Left hindlimb (tissue), 1 donor: ENCODE measurements at regions not wholly inside any gene's neighbourhood (a gene's known extent, or its start where the extent isn't known, plus 50 kb on each side); places are given as distances from the start of the nearest gene placed in this dataset.
A peak's percentile ranks its signal among the peaks of the same experiment; 100 is the strongest.

Experiments
- DNase-seq: peaks from one replicate; pipeline ENCODE4 v3.0.0-alpha.2; 2018

GRCh38 chr2:3059141-3059925 lies 318.3 kb downstream of the EIPR1 start:
- no peak for DNase-seq

- no peak for DNase-seq
Measured at GRCh38 chr2:3054066-3054465, 323.6 kb downstream of the EIPR1 start.

- no peak for DNase-seq
Measured at GRCh38 chr2:3051266-3051665, 326.4 kb downstream of the EIPR1 start.

- no peak for DNase-seq
Measured at GRCh38 chr2:3046170-3046865, 331.3 kb downstream of the EIPR1 start.

- no peak for DNase-seq
Measured at GRCh38 chr2:3045318-3045921, 332.2 kb downstream of the EIPR1 start.

DNA sequence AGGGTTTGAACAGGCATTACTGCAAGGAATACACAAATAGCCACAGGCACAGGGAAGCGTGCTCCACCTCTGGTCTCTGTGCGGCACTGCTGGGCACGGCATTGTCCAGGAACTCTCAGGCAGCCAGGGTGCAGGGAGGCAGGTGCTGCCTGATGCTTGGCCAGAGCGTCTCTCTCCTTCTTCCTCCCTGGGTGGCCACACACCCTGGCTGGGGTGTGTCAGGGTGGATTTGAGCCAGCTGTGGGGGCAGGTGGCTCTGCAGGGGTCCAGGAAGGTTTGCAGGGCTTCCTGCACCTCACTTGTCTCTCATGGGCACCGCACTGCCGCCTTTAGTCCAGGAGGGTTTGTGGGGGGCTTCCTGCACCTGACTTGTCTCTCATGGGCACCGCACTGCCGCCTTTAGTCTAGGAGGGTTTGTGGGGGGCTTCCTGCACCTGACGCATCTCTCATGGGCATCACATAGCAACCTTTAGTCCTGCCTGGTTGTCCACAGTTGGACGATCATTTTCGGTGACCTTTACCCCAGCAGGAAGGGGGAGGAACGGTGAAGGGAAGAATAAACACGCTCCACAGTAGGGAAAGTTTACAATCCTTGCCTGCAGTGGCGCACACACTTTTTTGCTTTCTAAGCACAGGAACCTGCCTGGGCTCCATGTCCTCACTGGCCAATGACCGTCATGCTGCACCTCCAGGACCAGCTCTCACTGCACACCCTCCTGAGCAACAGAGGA lies 332.9 kb downstream of the EIPR1 start:
- DNase-seq, result no peak

DNA sequence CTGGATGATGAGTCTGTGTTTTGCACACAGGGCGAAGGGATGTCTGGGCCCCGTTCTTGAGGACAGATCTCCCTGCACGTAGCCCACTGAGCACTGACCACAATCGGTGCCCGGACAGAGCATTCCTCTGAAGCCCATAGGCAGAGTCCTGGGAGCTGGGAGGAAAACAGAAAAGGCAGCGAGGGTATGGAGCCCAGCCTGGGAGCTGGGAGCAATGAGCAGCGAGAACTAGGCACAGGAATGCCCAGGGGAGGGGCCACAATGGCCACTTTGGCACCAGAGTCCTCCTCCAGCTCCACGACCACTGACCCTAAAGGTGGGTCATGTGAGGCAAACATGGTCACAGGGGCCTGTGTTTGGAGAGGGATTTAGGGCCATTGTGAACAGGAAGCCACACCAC lies 333.9 kb downstream of the EIPR1 start:
- no peak for DNase-seq

GRCh38 chr2:3042601-3043585 lies 334.7 kb downstream of the EIPR1 start:
- no peak for DNase-seq

- DNase-seq, result peak; percentile 64
Measured at GRCh38 chr2:3041841-3042600, 335.6 kb downstream of the EIPR1 start.

GRCh38 chr2:3041246-3041645 lies 336.4 kb downstream of the EIPR1 start:
- no peak for DNase-seq

DNA sequence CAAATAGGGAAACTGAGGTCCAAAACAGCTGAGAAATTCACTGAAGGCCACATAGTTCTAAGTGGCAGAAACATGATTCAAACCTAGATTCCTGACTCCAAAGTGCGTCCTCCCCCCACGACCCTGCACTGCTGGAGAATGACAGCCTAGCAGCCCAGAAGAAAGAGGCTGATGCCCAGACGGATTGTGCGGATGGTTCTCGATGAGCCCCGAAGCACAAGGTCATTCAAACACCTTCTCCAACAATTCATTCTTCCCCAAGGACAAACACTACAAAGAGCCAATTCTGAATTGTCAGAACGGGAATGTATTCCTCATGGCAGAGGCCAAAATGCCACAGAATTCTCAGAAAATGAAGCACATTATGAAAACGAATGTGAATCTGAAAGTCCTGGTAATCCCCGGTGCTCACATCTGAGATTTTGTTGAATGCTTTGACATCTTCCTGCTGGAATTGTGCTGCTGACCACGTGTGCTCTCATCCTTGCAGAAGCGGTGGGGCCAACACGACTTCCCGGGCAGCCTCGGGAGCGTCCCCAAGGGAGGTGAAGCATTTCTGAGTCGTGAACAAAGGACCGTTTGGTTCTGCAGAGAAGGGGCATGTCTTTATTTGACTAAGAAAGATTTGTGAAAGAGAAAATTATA lies 337.0 kb downstream of the EIPR1 start:
- DNase-seq, result no peak

GRCh38 chr2:3040066-3040428 lies 337.6 kb downstream of the EIPR1 start:
- no peak for DNase-seq

DNA sequence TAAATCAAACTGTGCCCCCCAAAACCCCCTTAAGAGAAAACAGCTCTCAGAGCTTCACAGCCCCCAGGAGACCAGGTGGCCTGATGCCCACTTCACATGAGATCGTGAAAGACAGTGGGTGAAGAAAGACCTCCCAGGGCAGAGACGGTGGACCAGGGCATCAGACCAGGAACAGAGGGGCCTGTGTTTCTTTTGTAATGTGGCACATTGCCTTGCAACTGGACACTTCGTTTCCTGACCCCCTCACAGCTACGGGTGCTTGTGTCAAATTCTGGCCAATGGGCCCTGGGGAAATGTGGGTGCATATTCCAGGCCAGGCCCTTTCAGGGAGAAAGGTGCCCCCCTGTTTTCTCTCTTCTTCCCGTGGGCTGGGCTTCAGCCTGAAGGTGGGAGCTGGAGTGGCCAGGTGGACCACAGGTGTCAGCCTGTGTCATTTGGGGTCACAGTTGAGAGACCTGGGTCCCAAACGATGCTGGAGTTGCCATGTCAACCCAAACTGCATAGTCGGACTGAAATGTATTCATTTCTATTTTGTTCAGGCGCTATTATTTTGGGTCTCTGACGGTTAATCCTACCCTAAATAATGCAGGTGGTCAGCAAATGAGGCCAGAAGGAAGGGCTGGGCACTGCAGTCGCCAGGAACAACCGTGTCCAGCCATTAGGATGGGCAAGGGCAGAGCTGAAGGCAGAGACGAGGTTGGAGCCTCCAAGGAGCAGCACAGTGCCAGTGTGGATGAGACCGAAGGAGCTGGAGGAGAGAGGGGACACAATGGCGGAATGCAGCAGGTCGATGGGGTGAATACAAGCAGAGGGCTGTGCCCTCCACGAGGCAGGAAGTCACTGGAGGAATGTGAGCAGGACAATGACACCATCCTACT lies 338.2 kb downstream of the EIPR1 start:
- no peak for DNase-seq

GRCh38 chr2:3038636-3039035 lies 339.0 kb downstream of the EIPR1 start:
- DNase-seq, result no peak

DNA sequence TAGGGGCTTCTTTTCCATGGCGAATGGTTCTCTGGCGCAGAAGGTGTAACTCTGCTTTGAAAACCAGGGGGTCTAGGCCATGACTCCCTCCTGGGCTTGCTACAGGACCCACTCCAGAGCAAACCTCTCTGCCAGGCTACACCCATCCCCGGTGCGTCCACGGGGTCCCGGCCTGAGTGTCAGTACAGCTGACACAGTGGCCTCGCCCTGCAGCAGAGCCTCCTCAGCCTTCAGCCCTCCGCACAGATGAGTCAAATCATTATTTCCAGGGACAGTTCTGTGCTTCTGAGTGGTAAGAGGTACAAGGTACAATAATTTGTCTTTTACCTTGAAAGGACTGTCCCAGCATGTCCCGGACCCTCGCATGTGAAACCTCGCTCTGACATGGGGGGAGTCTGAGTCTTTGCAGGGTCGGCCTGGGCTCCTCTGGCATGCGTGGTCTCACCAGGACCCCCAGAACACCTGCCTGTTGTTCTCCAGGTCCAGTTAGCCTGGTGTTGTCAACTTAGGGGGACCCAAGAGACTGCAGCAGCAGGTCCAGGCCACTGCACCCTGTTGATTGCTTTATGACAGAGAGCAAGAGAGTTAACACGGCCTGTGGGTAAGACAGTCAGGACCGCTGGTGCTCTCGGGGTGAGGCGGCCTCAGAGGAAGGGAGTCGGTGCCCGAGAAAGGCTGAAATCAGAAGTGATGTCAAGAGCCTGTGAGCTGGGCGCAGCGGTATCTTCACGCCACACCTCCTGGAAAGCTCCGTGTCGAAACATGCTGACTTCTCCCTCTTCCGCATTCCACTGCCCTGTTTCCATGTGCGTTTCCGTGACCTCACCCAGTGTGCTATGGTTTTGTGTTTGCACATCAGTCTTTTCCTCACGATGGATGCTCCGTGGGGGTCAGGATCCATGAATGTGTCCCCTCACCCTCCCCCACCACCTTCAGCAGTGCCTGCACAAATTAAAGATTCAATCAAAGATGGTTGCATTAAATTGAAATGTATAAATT lies 340.1 kb downstream of the EIPR1 start:
- no peak for DNase-seq

GRCh38 chr2:3036432-3037125 lies 341.0 kb downstream of the EIPR1 start:
- DNase-seq, result no peak

DNA sequence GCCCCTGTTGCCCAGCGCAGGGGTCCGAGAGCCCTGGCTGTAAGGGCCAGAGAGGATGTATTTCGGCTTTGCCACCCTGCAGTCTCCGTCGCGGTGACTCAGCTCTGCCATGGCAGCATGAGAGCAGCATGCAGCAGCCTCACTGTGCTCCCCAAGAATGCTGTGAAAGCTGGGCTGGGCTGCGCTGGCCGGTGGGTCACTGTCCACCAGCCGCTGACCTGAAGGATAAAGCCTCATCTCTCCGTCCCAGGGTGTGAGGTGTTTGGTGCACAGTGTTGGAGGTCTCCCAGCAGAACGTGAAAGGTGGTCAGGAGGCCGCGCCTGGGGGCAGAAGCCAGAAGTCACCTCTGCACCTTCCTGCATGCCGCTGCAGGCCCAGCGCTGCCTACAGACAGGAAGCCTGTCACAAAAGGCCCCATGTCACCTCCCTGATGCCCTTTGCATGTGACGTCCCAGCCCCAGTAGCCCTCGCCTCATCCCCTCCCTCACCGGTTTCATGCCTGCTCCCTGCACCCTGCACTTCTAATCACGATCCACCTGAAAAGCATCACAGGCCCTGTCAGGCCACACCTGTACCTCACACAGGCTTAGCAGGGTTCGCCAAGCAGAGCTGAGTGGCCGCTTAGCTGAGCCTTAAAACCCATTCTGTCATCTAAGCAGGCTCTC lies 342.1 kb downstream of the EIPR1 start:
- DNase-seq, result no peak
